ENCODE measurements at regions not wholly inside any gene's neighbourhood (a gene's known extent, or its start where the extent isn't known, plus 50 kb on each side); places are given as distances from the start of the nearest gene placed in this dataset.
A peak's percentile ranks its signal among the peaks of the same experiment; 100 is the strongest.

DNA sequence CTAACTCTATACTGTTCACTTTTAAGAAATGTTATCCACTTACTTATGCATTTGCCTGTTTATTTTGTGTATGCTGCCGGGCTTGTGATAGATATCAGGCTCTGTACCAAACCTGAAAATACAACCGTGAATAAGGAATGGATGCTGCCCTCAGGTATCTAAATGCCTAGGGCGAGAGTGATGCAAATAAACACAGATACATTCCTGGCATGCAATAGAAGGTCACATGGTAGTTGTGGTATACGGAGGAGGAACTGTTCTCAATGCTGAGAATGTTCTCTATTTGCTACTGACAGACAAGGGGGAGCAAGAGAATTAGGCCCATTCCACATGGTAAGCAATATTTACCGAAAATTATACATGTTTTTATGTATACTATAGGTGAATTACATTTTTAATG lies 227.8 kb downstream of the ICE1 start:
- no peak for TF ChIP-seq MYC (IDR thresholded peaks at IDR 0.05; ENCODE audit: low read depth, low read length)
- peak; percentile 64; the same call in 1 of the 2 replicates for TF ChIP-seq MAX (IDR thresholded peaks at IDR 0.05; ENCODE audit: low read depth, low read length)
- TF ChIP-seq, protein P1, sequence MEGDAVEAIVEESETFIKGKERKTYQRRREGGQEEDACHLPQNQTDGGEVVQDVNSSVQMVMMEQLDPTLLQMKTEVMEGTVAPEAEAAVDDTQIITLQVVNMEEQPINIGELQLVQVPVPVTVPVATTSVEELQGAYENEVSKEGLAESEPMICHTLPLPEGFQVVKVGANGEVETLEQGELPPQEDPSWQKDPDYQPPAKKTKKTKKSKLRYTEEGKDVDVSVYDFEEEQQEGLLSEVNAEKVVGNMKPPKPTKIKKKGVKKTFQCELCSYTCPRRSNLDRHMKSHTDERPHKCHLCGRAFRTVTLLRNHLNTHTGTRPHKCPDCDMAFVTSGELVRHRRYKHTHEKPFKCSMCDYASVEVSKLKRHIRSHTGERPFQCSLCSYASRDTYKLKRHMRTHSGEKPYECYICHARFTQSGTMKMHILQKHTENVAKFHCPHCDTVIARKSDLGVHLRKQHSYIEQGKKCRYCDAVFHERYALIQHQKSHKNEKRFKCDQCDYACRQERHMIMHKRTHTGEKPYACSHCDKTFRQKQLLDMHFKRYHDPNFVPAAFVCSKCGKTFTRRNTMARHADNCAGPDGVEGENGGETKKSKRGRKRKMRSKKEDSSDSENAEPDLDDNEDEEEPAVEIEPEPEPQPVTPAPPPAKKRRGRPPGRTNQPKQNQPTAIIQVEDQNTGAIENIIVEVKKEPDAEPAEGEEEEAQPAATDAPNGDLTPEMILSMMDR (IDR thresholded peaks at IDR 0.05; ENCODE audit: low read depth, low read length) = no peak

Data from NB4 (cell line).